B cell (primary cell): ENCODE measurements at regions not wholly inside any gene's neighbourhood (a gene's known extent, or its start where the extent isn't known, plus 50 kb on each side); places are given as distances from the start of the nearest gene placed in this dataset.

Experiments
- EZH2 ChIP-seq: IDR thresholded peaks from 2 replicates; pipeline ENCODE4 v1.6.1; 2012; ENCODE audit warnings: borderline replicate concordance, low read depth, mild to moderate bottlenecking, moderate library complexity, low read length; ENCODE audit not compliant: insufficient read depth, poor library complexity, severe bottlenecking
- TF ChIP-seq, protein P1 (sequence below): fragments of 200-600 bp; IDR thresholded peaks from one replicate; pipeline ENCODE4 v1.8.0; 2022; ENCODE audit warnings: antibody characterized with exemption, mild to moderate bottlenecking

DNA sequence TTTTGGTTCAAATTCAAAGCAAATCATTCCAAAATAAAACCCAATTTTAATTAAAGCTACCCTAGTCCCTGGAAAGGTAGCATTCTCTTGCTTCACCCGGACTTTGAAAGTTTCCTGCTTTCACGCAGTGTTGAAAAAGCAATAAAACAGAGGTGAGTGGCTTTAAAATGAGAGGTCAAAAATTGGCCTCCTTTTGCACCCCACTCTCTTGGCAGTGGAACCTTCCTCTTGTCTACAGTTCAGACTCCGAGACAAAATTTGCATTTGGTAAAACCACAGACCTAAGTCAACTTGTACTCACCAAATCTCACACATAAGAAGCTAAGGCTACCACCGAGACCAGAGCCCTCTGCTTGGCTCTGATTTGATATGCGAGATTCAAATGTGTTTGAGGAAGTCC is 252.7 kb downstream of the TTLL7 start:
- TF ChIP-seq, protein P1, sequence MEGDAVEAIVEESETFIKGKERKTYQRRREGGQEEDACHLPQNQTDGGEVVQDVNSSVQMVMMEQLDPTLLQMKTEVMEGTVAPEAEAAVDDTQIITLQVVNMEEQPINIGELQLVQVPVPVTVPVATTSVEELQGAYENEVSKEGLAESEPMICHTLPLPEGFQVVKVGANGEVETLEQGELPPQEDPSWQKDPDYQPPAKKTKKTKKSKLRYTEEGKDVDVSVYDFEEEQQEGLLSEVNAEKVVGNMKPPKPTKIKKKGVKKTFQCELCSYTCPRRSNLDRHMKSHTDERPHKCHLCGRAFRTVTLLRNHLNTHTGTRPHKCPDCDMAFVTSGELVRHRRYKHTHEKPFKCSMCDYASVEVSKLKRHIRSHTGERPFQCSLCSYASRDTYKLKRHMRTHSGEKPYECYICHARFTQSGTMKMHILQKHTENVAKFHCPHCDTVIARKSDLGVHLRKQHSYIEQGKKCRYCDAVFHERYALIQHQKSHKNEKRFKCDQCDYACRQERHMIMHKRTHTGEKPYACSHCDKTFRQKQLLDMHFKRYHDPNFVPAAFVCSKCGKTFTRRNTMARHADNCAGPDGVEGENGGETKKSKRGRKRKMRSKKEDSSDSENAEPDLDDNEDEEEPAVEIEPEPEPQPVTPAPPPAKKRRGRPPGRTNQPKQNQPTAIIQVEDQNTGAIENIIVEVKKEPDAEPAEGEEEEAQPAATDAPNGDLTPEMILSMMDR = no peak
- no peak for TF ChIP-seq EZH2
